Left cardiac atrium (tissue), 4 donors: ENCODE measurements at regions not wholly inside any gene's neighbourhood (a gene's known extent, or its start where the extent isn't known, plus 50 kb on each side); places are given as distances from the start of the nearest gene placed in this dataset.
"Not testable (repeated sequence)": the region's sequence is repeated elsewhere in the genome, so short reads cannot be mapped to it uniquely, and the experiment has no call there.

ENCODE experiments used
- ATAC-seq, 2 donors: fragments of 200-7000 bp; cut with Tn5 transposase; one replicate each; pipeline ENCODE4 v1.9.1; 2020; ENCODE audit warnings: mild to moderate bottlenecking in 2 of 2, moderate library complexity in 2 of 2
- DNase-seq: peaks from one replicate; pipeline ENCODE4 v3.0.0-alpha.2; 2020
- intact Hi-C, 2 donors: fragments of 100-400 bp; cut with DNase I; formaldehyde crosslinking; loops; one replicate each; pipeline versions ENCODE4 v1.14.1 to v1.15.1; 2022 to 2023
- donor health status: DM: no; HTN: yes; CAD: no.
- donor health status: DM: no; HTN: yes; CAD: no; lungs with severe emphysema.
- donor health status: DM: yes; HTN: yes; CAD: no.
- donor health status: Dilated cardiomyopathy.

DNA sequence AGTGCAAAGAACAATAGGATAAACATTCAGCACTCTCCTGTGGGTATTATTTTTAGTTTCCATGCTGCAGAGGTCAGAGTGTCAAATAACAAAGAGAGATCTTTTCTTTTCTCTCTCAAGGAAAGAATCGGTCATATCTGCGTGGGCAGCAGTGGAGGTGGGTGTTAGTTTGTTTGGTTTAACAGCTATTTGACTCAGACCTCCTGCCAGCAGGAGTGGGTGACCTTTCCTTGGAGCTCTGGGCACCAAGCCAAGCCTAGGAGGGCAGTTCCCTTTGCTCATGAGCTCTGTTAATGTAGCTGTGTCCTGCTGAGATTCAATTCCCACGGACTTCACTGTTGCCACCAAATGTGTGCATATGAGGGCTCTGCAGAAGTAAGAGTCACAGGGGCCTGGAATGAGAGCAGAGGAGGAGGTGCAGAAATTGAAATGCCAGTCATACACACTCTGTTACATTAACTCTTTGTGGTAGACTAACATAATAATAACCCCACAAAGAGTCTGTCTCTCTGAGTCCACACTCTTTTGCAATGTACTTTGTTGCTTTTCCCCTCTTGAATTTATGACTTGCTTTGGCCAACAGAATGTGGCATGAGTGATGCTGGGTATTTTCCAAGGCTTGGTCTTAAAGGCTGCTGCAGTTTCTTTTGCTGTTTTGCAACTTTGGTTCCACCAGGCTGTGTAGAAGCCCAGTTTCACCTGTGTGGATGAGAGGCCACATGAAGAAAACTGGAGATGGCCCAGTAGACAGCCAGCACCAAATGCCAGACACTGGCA, 76.0 kb upstream of the GRK3 start:
- intact Hi-C loops = loop anchor here in 1 of 2 donors (10.0 kb wide), 1 partner anchor 46 kb away; no protein-coding TSS in a partner anchor
- ATAC-seq (peak; percentile 79 to 86), DNase-seq (peak; percentile 79)

DNA sequence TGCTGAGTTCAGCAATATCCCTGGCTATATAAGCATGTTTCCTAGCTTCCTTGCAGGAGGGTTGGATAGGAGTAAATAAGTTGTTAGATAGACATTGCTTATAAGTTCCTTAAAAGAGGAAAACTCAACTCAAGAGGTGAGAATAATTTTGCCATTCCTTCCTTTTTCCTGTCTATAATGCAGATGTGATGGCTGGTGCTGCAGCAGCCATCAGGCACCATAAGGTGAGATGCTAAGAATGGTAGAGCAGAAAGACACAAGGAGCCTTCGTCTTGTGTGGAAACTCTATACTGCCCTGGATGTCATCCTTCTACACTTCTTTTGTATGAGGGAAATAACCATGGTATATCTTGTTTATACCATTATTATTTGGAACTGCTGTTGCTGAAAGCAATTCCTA, 74.5 kb upstream of the GRK3 start:
- ATAC-seq (no peak), DNase-seq (no peak)
- intact Hi-C loops = loop anchor here in 1 of 2 donors (10.0 kb wide), 1 partner anchor 45 kb away; no protein-coding TSS in a partner anchor

DNA sequence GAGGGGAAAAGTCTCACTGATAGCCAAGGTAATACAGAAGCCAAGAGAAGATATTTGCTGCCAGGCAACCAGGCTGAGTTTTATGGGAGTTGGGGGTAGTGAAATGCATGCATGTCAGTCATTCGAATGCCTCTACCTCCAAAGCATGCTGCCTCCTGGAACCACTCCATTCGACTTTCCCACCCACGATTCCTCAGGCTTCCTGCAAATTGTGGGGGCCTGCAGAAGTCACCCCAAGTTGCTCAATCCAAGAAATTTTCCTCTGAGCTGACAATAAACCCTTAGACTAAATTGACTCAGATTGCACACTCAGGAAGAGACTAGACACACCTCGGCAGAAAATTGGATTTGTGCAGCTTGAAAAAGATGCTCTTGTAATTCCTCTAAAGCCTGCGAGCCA, 73.6 kb upstream of the GRK3 start:
- DNase-seq (no peak), ATAC-seq (no peak)
- intact Hi-C loops = no loop called here

DNA sequence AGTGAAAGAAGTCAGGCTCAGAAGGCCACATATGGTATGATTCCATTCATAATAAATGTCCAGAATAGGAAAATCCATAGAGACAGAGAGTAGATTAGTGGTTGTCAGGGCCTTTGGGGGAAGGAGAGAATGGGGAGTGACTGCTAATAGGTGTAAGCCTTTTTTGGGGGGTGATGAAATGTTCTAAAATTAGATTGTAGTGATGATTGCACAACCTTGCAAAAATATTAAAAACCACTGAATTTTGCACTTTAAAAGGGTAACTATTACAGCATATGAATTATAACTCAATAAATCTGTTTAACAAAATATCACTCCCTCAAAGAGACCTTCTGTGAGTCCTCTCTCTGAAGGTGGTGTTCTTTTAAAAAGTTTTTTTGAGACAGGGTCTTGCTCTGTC, 72.3 kb upstream of the GRK3 start:
- ATAC-seq (no peak), DNase-seq (no peak)
- intact Hi-C loops = no loop called here

DNA sequence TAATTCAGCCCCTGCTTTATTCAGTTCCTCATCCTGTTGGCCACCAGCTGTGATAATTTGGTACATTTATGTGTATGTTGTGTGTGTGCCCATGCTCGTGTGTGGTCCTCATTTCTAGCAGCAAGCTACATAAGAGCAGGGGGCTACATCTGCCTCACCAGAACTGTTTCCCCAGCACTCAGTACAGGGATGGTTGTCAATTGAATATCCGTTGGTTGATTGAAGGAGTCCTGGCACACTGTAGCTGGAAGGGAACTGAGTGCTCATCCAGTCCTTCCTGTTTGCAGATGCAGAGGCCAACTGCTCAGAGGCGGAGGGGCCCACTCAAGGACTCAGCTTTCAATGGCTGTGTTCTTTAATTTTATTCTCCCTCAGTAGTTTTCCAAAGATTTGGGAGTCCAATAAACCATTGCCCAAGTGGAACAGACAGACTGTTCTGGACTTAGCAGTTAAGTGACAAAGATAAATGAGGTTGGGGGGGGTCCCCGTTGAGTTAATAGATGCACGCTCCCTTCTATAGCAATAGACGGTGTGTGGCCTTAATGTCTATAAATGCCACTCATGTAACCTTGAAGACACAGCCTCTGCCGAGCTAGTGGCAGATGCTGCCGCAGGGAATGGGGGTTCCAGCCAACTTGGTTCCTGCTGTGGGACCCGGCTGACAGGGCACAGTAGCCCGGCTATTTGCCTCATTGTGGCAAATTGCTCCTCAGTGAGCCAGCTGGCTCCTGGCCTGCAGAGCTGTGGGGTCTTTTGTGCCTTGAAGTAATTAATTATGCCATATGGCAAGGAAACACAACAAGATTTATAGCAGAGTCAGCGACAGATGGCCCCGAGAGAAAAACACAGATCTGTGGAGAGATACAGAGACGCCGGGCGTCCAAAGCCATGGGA, 71.4 kb upstream of the GRK3 start:
- intact Hi-C loops = no loop called here

DNA sequence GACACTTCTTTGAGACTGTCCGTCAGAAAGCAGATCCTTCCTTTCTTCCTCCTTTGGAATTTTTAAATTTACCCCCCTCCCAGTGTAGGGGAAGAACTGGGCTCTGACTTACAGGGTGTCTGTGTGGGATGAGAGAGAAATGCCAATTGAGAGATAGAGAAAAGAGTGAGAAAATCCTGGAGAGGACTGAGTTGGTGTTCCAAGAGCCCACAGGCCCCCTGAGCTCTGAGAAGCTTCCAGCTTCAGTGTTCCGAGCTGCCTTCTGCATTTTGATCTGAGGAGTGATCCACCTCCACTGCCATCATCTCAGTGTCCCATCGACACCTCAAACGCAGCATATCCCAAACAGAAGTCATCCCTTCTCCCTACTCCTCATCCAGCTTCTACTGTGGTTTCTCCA, 70.7 kb upstream of the GRK3 start:
- intact Hi-C loops = no loop called here
- ATAC-seq (no peak), DNase-seq (no peak)

More for the DNA sequence above, 71.4 kb upstream of the GRK3 start:
- no peak for DNase-seq
- ATAC-seq = no peak

DNA sequence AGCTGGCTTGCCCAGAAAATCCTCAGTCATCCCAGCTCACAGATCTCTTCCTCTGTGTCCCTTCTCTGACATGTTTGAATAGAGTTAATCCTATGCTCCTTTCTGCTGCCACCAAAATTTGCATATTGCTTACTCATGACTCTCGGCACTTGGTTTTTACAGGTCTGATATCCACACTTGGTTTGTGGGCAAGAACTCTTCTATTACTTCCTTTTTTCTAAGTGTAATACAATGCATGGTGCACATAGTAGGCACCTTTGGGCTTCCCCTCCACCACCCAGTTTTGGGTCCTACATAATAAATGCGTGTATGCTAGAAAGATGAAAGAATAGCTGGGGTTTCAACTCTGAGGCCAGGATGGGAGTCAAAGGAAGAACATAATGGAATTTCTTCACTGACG, 69.7 kb upstream of the GRK3 start:
- intact Hi-C loops = no loop called here
- ATAC-seq (no peak), DNase-seq (no peak)

DNA sequence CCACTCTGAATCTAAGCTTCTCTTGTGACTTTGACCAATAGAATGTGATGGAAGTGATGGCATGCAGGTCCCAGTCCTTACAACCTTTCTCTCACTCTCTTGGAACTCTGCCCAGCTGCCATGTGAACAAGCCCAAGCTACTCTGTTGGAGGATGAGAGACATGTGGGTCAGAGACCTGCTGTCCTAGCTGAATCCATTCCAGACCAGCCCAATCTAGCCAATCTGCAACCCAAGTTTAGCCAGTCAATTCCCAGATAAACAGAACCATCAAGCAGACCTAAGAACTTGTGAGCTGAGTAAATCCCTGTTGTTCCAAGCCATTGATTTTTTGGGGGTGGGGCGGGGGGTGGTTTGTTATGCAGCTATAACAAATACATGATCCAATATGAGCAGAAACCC, 69.2 kb upstream of the GRK3 start:
- ATAC-seq (no peak), DNase-seq (no peak)
- intact Hi-C loops = no loop called here

DNA sequence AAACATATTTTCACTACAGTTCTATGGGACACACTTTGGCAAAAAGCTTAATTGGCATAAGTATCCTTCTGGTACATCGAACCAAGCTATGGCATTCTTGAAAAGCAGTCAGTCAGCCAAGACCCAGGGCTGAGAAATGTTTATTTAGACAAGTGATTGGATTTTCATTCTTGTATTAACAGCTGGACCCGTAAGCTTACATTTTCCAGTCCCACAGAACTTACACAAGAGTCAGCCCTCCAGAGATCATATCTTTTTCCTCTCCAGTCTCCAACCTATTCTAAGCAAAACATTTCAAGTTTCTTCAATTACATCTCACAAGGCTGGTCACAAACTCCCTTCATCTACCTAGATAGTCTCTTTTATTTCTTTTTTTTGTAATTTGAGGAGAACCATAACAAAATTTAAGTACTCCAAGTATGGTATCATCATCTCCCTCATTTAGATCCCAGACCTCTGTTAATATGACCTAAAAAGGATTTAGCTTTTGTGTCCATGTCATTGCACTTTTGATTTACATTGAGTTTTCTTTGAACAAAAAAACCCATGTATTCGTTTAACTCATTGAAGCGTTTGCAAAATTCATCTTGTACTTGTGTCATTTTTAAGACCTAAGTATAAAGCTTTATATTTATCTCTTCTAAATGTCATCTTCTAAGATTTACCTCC, 67.9 kb upstream of the GRK3 start:
- intact Hi-C loops = no loop called here
- ATAC-seq (no peak), DNase-seq (no peak)

DNA sequence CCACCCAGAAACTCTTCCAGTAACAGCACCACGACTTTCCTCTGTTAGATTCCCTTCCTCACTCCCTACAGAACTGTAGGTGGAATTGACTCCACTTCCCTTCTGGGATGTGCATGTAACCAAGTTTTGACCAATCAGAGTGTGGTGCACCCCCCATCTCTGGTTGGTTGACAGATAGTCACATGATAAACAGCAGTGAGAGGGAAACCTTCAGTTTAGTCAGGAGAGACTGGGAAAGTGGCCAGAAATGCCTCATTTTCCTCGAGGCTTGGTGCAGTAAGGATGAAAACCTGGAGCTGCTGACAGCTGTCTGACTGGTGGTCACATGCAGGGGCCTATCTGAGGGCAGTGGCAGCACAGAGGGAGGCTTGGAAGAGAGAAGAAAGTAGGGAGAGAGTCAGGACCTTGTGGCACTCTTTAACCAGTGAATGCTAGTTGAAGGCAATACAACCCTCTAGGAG, 67.3 kb upstream of the GRK3 start:
- intact Hi-C loops = no loop called here
- no peak for DNase-seq
- peak in 1 of 2 donors; percentile 33 for ATAC-seq

DNA sequence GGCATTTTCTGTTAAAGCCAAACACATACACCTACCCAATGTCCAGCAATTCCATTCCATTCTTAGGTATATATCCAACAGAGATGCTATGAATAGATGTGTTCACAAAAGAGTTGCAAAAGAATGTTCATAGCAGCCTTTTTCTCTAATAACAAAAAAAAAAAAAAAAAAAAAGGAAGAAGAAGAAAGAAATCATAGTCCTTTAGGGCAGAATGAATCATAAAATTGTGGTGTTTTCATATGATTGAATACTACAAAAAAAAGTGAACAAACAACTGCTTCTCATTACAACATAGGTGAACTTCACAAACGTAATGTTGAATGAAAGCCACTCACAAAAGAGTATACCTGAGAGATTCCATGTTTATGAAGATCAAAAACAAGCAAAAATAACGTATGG, 66.8 kb upstream of the GRK3 start:
- intact Hi-C loops = no loop called here
- DNase-seq (no peak), ATAC-seq (no peak)

DNA sequence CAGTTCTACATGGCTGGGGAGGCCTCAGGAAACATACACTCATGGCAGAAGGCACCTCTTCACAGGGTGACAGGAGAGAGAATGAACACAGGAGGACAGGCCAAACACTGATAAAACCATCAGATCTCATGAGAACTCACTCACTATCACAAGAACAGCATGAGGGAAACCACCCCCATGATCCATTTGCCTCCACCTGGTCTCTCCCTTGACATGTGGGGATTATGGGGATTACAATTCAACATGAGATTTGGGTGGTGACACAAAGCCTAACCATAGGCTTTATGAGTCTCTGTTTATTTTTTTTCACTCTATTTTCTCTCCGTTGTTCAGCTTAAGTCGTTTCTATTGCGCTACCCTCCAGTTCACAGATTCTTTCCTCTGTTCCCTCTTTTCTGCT, 63.8 kb upstream of the GRK3 start:
- ATAC-seq, DNase-seq, intact Hi-C loops: not testable (repeated sequence)

DNA sequence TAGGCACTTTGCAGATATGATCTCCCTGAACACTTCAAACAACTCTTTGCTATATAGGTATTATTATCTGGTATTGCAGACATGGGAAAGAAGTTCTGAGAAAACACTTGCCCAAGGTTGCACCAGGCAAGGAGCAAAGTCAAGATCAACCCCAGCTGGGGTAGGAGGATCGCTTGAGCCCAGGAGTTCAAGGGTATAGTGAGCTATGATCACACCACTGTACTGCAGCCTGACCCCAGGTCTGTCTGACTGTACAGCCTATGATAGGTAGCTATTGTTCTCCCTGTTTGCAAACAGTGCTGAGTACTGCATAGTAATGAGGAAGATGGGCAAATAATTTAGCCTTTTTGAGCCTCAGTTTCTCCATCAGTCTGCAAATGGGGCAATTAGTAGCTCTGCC, 60.5 kb upstream of the GRK3 start:
- DNase-seq, ATAC-seq, intact Hi-C loops: not testable (repeated sequence)

DNA sequence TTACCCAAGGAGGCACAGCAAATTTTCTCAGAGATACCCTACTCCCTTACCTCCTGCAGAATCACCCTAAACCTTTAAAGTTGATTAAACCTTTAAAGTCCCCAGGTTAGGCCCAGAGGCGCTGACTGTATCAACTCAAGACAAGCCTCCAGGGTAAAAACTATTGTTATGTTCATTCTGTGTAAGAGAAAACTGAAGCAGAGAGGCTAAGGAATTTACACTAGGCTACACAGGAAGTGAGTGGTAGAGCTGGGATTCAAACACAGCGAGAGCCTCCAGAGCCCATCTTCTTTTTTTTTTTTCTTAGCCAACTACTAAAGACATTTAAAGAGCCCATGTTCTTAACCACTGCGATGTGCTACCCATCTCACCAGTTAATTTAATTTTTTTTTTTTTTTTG, 56.3 kb upstream of the GRK3 start:
- intact Hi-C loops = no loop called here
- ATAC-seq (no peak), DNase-seq (no peak)

DNA sequence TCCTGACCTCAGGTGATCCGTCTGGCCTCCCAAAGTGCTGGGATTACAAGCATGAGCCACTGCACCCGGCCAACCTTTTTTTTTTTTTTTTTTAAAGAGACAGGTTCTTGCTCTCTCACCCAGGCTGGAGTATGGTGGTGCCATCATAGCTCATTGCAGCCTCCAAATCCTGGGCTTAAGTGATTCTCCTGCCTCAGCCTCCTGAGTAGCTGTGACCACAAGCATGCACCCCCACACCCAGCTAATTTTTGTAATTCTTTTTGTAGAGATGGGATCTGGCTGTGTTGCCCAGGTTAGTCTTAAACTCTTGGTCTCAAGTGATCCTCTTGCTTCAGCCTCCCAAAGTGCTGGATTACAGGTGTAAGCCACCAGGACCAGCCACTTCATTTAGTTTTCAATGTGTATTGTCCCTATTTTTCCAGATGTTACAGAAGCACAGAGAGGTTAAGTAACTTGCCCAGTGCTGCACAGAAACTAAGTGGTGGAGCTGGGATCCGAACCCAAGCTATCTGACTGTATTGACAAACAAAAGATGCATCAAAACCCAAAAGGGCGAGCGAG, 55.6 kb upstream of the GRK3 start:
- intact Hi-C loops = no loop called here
- DNase-seq = no peak
- ATAC-seq = no peak

DNA sequence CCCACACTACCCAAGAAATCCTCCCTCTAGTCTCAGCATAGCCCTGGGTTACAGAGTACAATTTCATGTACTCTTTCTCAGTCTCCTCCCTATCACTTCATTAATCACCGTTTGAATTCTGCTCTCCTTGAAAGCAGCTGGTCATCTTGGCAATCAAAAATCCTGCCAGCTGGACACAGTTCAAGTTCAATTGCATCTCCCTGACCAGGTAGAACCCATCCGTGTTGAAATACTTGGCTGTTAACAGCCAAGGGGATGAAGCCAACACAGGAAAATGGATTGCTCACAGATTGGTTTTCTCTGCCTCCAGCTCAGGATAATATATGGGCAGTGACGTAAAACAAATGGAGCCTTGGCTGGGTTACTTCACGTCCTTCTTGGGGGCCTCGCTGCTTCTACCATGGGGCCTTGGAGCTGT, 55.1 kb upstream of the GRK3 start:
- intact Hi-C loops = no loop called here
- ATAC-seq = peak in 1 of 2 donors; percentile 49
- no peak for DNase-seq

DNA sequence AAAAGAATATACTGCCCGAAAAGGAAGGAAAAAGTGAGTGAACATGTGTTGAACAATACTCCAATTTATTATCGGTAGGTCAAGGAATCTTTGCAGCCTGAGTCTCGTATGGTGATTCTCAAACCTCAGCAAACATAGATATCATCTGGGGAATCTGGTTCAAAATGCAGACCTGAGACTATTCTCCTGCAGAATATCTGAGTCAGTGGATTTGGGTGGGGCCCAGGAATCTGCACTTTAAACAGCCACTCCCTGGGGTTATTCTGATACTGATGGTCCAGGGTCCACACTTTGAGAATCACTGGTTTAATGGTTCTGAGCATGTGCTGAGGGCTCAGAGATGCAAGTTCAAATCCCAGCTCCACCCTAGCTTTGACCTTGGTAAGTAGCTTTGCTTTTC, 53.6 kb upstream of the GRK3 start:
- intact Hi-C loops = no loop called here
- ATAC-seq (no peak), DNase-seq (no peak)

DNA sequence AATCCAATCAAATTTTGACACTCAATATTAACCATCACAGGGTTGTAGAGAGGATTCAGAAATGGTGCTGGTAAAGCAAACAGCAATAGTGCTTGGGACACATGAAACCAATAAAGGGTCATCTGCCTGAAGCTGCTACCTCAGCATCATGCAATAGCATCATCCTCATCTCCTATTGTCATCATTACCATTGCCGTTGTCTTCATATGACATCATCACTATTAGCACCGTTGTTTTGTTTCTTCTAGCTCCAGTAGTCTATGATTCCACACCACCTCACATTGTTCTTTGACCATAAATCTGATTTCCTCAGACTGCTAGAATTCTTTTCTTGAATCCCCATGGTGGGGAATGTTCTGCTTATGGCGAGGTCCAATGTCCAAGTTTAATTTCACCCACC, 52.8 kb upstream of the GRK3 start:
- intact Hi-C loops = no loop called here
- DNase-seq (no peak), ATAC-seq (no peak)

DNA sequence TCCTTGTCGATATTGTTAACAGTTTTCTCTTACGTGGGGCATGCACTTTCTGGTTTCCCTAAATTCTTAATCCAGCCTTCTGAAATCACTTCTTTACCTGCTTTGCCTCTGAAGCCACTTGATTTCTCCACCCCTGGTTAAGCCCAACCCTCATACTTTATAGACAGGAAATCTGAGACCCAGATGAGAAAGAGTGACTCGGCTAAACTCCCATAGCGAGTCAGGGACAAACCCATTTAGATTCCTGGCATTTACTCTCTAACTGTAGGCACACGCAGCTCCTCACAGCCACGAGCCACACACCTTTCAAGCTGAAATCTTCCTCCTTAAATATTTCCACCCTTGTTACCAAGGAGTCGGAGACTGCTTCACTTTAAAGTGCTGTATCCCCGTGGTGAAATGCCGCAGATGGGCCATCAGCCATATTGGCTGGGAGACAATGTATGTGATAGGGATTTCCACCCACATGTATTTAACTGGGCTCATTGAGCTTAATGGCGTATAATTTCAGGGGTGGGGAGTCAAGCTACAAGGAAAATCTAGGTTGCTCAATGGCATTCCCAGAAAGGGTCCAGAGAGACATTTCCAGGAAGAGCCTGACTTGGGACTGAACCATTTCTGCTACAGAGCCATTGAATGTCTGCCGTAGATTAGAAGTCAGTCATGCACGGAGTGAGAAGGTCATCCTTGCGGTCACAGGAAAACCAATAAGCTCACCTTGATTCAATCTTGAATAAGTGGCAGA, 49.9 kb upstream of the GRK3 start:
- intact Hi-C loops = no loop called here
- ATAC-seq = no peak
- no peak for DNase-seq
